Subcutaneous abdominal adipose tissue (tissue), 5 donors: ENCODE measurements at regions not wholly inside any gene's neighbourhood (a gene's known extent, or its start where the extent isn't known, plus 50 kb on each side); places are given as distances from the start of the nearest gene placed in this dataset.
"Not testable (repeated sequence)": the region's sequence is repeated elsewhere in the genome, so short reads cannot be mapped to it uniquely, and the experiment has no call there.

Source experiments
- H3K27ac ChIP-seq: one replicate; pipeline ENCODE4 v1.7.0; 2013; ENCODE audit warnings: low read depth, mild to moderate bottlenecking, inconsistent platforms, low read length, moderate library complexity
- H3K27me3 ChIP-seq, 5 donors: one replicate each; pipeline ENCODE4 v1.7.0; 2013; ENCODE audit warnings: low read length in 5 of 5, inconsistent platforms in 1 of 5; ENCODE audit not compliant: control insufficient read depth in 5 of 5, insufficient read depth in 4 of 5
- H3K36me3 ChIP-seq, 5 donors: one replicate each; pipeline ENCODE4 v1.7.0; 2013; ENCODE audit warnings: low read length in 5 of 5; ENCODE audit not compliant: control insufficient read depth in 5 of 5, insufficient read depth in 5 of 5
- H3K4me1 ChIP-seq, 5 donors: one replicate each; pipeline ENCODE4 v1.7.0; 2013; ENCODE audit warnings: low read length in 5 of 5, mild to moderate bottlenecking in 3 of 5, moderate library complexity in 1 of 5; ENCODE audit not compliant: control insufficient read depth in 5 of 5, insufficient read depth in 5 of 5
- H3K4me3 ChIP-seq, 5 donors: one replicate each; pipeline ENCODE4 v1.7.0; 2013; ENCODE audit warnings: low read length in 5 of 5, low read depth in 1 of 5
- H3K9ac ChIP-seq, 5 donors: one replicate each; pipeline ENCODE4 v1.7.0; 2013; ENCODE audit warnings: low read length in 5 of 5, mild to moderate bottlenecking in 4 of 5, moderate library complexity in 3 of 5
- H3K9me3 ChIP-seq, 5 donors: one replicate each; pipeline ENCODE4 v1.7.0; 2013; ENCODE audit warnings: low read length in 5 of 5; ENCODE audit not compliant: control insufficient read depth in 5 of 5
- donor health status: healthy.
- donor health status: healthy.
- donor health status: healthy.
- donor health status: healthy.
- donor health status: healthy.

GRCh38 chr15:39254181-39254580, 326.7 kb upstream of the THBS1 start:
- Histone ChIP-seq H3K27me3 (no peaks in the 10 kb centered on the region), H3K36me3 (no peaks in the 10 kb centered on the region), H3K4me3 (no peak overlapping the region), H3K27ac (no peak overlapping the region), H3K9ac (no peak overlapping the region), H3K4me1 (peaks cover 0 to 13% (median 0%) of the 10 kb centered on the region in 5 donors), H3K9me3 (no peaks in the 10 kb centered on the region)

GRCh38 chr15:39255760-39256159, 325.1 kb upstream of the THBS1 start:
- Histone ChIP-seq H3K9me3 (no peaks in the 10 kb centered on the region), H3K27me3 (no peaks in the 10 kb centered on the region), H3K36me3 (no peaks in the 10 kb centered on the region), H3K27ac (no peak overlapping the region), H3K4me1 (peaks cover 0 to 10% (median 0%) of the 10 kb centered on the region in 5 donors), H3K9ac (no peak overlapping the region), H3K4me3 (no peak overlapping the region)

GRCh38 chr15:39260391-39260790, 320.5 kb upstream of the THBS1 start:
- Histone ChIP-seq H3K36me3 (no peaks in the 10 kb centered on the region), H3K27me3 (no peaks in the 10 kb centered on the region), H3K9me3 (peaks cover 0 to 2% (median 0%) of the 10 kb centered on the region in 5 donors), H3K4me3 (no peak overlapping the region), H3K27ac (no peak overlapping the region), H3K4me1 (no peaks in the 10 kb centered on the region), H3K9ac (no peak overlapping the region)

- Histone ChIP-seq H3K4me1 (no peaks in the 10 kb centered on the region), H3K9me3 (peaks cover 0 to 2% (median 0%) of the 10 kb centered on the region in 5 donors), H3K27me3 (no peaks in the 10 kb centered on the region), H3K9ac (no peak overlapping the region), H3K4me3 (no peak overlapping the region), H3K36me3 (no peaks in the 10 kb centered on the region), H3K27ac (no peak overlapping the region)
These were observed 320.1 kb upstream of the THBS1 start for GRCh38 chr15:39260791-39261190.

- H3K27me3 ChIP-seq, H3K4me1 ChIP-seq, H3K4me3 ChIP-seq, H3K36me3 ChIP-seq, H3K9me3 ChIP-seq, H3K27ac ChIP-seq, H3K9ac ChIP-seq: not testable (repeated sequence)
These were observed 319.3 kb upstream of the THBS1 start for GRCh38 chr15:39261397-39262183.

- not testable (repeated sequence) for H3K36me3 ChIP-seq, H3K9me3 ChIP-seq, H3K4me3 ChIP-seq, H3K9ac ChIP-seq, H3K27me3 ChIP-seq, H3K4me1 ChIP-seq, H3K27ac ChIP-seq
These were observed 317.7 kb upstream of the THBS1 start for GRCh38 chr15:39262995-39263772.

- peaks cover 0 to 2% (median 0%) of the 10 kb centered on the region in 5 donors for H3K9me3 ChIP-seq
- H3K27me3 ChIP-seq = no peaks in the 10 kb centered on the region
- H3K9ac ChIP-seq = no peak overlapping the region
- no peak overlapping the region for H3K27ac ChIP-seq
- H3K4me3 ChIP-seq = no peak overlapping the region
- no peaks in the 10 kb centered on the region for H3K36me3 ChIP-seq
- no peaks in the 10 kb centered on the region for H3K4me1 ChIP-seq
These were observed 315.6 kb upstream of the THBS1 start for GRCh38 chr15:39265261-39265660.

- Histone ChIP-seq H3K4me3 (no peak overlapping the region), H3K4me1 (no peaks in the 10 kb centered on the region), H3K27me3 (no peaks in the 10 kb centered on the region), H3K9ac (no peak overlapping the region), H3K36me3 (no peaks in the 10 kb centered on the region), H3K27ac (no peak overlapping the region), H3K9me3 (peaks cover 0 to 2% (median 0%) of the 10 kb centered on the region in 5 donors)
These were observed 314.0 kb upstream of the THBS1 start for GRCh38 chr15:39266890-39267289.

GRCh38 chr15:39267685-39268084, 313.2 kb upstream of the THBS1 start:
- no peaks in the 10 kb centered on the region for H3K27me3 ChIP-seq
- H3K36me3 ChIP-seq = no peaks in the 10 kb centered on the region
- no peak overlapping the region for H3K9ac ChIP-seq

GRCh38 chr15:39269352-39269751, 311.5 kb upstream of the THBS1 start:
- H3K4me3 ChIP-seq = no peak overlapping the region
- H3K27ac ChIP-seq = no peak overlapping the region
- H3K9me3 ChIP-seq = peaks cover 0 to 2% (median 0%) of the 10 kb centered on the region in 5 donors
- no peaks in the 10 kb centered on the region for H3K4me1 ChIP-seq
- H3K9ac ChIP-seq = no peak overlapping the region
- no peaks in the 10 kb centered on the region for H3K36me3 ChIP-seq
- H3K27me3 ChIP-seq = no peaks in the 10 kb centered on the region

More at GRCh38 chr15:39267685-39268084, 313.2 kb upstream of the THBS1 start:
- Histone ChIP-seq H3K27ac (no peak overlapping the region), H3K4me3 (no peak overlapping the region), H3K4me1 (no peaks in the 10 kb centered on the region), H3K9me3 (peaks cover 0 to 2% (median 0%) of the 10 kb centered on the region in 5 donors)
